ENCODE measurements at regions not wholly inside any gene's neighbourhood (a gene's known extent, or its start where the extent isn't known, plus 50 kb on each side); places are given as distances from the start of the nearest gene placed in this dataset.
A peak's percentile ranks its signal among the peaks of the same experiment; 100 is the strongest.

DNA sequence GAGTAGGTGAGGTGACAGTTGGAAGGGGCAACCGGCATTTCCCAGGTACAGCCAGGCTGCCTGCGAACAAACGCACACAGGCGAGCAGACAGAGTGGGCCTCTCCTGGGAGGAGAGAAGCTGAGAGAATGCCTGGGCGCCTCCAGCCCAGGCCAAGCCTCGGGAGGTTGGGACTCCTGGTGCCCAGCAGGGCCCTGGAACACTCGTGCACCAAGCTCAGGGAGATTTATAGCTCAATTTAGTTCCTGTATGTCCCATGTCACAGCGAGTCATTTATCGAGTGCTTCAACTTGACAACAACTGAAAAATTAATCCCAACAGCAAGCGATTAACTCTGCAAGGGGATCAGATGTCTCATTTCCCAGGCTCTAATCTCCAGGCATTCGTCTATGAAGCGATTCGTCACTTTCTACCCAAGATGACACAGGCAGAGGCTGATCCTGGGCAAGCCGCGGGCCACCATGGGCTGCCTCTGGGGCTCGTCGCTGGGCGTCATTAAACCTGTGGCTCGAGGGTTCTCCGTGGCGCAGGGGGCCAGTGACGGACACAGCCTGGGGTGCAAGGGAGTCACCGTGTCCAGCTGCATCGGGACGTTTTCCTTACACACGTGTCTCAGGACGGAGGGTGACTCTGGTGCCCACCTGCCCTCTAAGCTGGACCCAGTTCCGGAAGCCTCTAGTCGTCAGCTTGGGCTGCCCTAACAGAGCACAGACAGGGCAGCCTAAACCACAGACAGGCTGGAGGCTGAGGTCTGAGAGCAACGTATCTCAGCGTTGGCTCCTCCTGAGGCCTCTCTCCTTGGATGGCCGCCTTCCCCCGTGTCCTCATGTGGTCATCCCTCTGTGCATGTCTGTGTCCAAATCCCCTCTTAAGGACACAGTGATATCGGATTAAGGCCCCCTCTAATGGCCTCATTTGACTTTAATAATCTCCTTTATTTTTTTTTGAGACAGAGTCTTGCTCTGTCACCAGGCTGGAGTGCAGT is 154.1 kb downstream of the CTTN start:
- Histone ChIP-seq H3K9me2 (replicated peaks; ENCODE audit: insufficient read depth) (no peaks in the 10 kb centered on the region), H3K4me2 (no peak overlapping the region), H2AFZ (no peak overlapping the region), H3K27ac (no peak overlapping the region), H3K4me3 (no peak overlapping the region), H3K4me1 (ENCODE audit: insufficient read depth) (no peaks in the 10 kb centered on the region), H3K9me3 (ENCODE audit: low read depth) (no peaks in the 10 kb centered on the region), H3K27me3 (no peaks in the 10 kb centered on the region), H3K79me2 (no peaks in the 10 kb centered on the region), H3K36me3 (replicated peaks; ENCODE audit: insufficient read depth, low read depth) (no peaks in the 10 kb centered on the region), H4K20me1 (ENCODE audit: insufficient read depth, poor library complexity, severe bottlenecking) (no peaks in the 10 kb centered on the region)
- TF ChIP-seq EZH2phosphoT487 (IDR thresholded peaks at IDR 0.05; ENCODE audit: low read depth, severe bottlenecking, unreplicated experiment) (no peak), CTCF (IDR thresholded peaks at IDR 0.05; ENCODE audit: poor library complexity) (no peak), EZH2 (IDR thresholded peaks at IDR 0.05; ENCODE audit: borderline replicate concordance) (no peak)
- no peak for DNase-seq (ENCODE audit: low spot score)
- 89% methylated on average over 33 of the region's 34 CpGs for WGBS (ENCODE audit: low lambda C conversion rate, missing lambda C conversion rate)

- no peaks in the 10 kb centered on the region for H3K9me3 ChIP-seq (ENCODE audit: low read depth)
- no peaks in the 10 kb centered on the region for H3K79me2 ChIP-seq
- H3K9me2 ChIP-seq (replicated peaks; ENCODE audit: insufficient read depth), result no peaks in the 10 kb centered on the region
- no peak for TF ChIP-seq CTCF (IDR thresholded peaks at IDR 0.05; ENCODE audit: poor library complexity)
- TF ChIP-seq EZH2phosphoT487 (IDR thresholded peaks at IDR 0.05; ENCODE audit: low read depth, severe bottlenecking, unreplicated experiment), result no peak
- TF ChIP-seq EZH2 (IDR thresholded peaks at IDR 0.05; ENCODE audit: borderline replicate concordance), result no peak
- H3K27me3 ChIP-seq, result no peaks in the 10 kb centered on the region
- no peaks in the 10 kb centered on the region for H4K20me1 ChIP-seq (ENCODE audit: insufficient read depth, poor library complexity, severe bottlenecking)
- 95% methylated on average over 5 of the region's 5 CpGs for WGBS (ENCODE audit: low lambda C conversion rate, missing lambda C conversion rate)
- no peaks in the 10 kb centered on the region for H3K4me1 ChIP-seq (ENCODE audit: insufficient read depth)
- H3K36me3 ChIP-seq (replicated peaks; ENCODE audit: insufficient read depth, low read depth), result no peaks in the 10 kb centered on the region
- H3K4me2 ChIP-seq, result no peak overlapping the region
- H2AFZ ChIP-seq, result no peak overlapping the region
- no peak for DNase-seq (ENCODE audit: low spot score)
- H3K27ac ChIP-seq, result no peak overlapping the region
- H3K4me3 ChIP-seq, result no peak overlapping the region
Observed at GRCh38 chr11:70555078-70555477, 156.7 kb downstream of the CTTN start.

- Histone ChIP-seq H3K4me2 (no peak overlapping the region), H4K20me1 (ENCODE audit: insufficient read depth, poor library complexity, severe bottlenecking) (no peaks in the 10 kb centered on the region), H3K79me2 (no peaks in the 10 kb centered on the region), H3K36me3 (replicated peaks; ENCODE audit: insufficient read depth, low read depth) (no peaks in the 10 kb centered on the region), H3K9me2 (replicated peaks; ENCODE audit: insufficient read depth) (no peaks in the 10 kb centered on the region), H2AFZ (no peak overlapping the region), H3K27ac (no peak overlapping the region), H3K4me1 (ENCODE audit: insufficient read depth) (no peaks in the 10 kb centered on the region), H3K27me3 (no peaks in the 10 kb centered on the region), H3K9me3 (ENCODE audit: low read depth) (no peaks in the 10 kb centered on the region), H3K4me3 (no peak overlapping the region)
- WGBS (ENCODE audit: low lambda C conversion rate, missing lambda C conversion rate), result 73% methylated on average over 8 of the region's 8 CpGs
- peak; percentile 67 for DNase-seq (ENCODE audit: low spot score)
- TF ChIP-seq CTCF (IDR thresholded peaks at IDR 0.05; ENCODE audit: poor library complexity) (no peak), EZH2 (IDR thresholded peaks at IDR 0.05; ENCODE audit: borderline replicate concordance) (no peak), EZH2phosphoT487 (IDR thresholded peaks at IDR 0.05; ENCODE audit: low read depth, severe bottlenecking, unreplicated experiment) (no peak)
Observed at GRCh38 chr11:70556884-70557741, 158.8 kb downstream of the CTTN start.
